SU-DHL-6 (cell line): ENCODE measurements at regions not wholly inside any gene's neighbourhood (a gene's known extent, or its start where the extent isn't known, plus 50 kb on each side); places are given as distances from the start of the nearest gene placed in this dataset.

Experiments used
- H2AFZ ChIP-seq: fragments of 200-600 bp; sonication (generic); 2 replicates; pipeline ENCODE4 v1.6.1; 2014; ENCODE audit warnings: low read depth, mild to moderate bottlenecking, moderate library complexity, mixed read lengths, antibody characterized with exemption, low read length; ENCODE audit not compliant: severe bottlenecking
- H3F3A ChIP-seq: fragments of 200-600 bp; shearing (Covaris generic); 2 replicates; pipeline ENCODE4 v1.6.0; 2016; ENCODE audit warnings: antibody characterized with exemption, mild to moderate bottlenecking; ENCODE audit not compliant: insufficient read depth
- H3K27ac ChIP-seq: fragments of 200-600 bp; sonication (generic); 2 replicates; pipeline ENCODE4 v1.5.1; 2016; ENCODE audit warnings: low read depth, mild to moderate bottlenecking, low read length, moderate library complexity, mixed read lengths
- H3K27me3 ChIP-seq: fragments of 200-600 bp; sonication (generic), shearing (Covaris generic); 2 replicates; pipeline ENCODE4 v1.6.0; 2014; ENCODE audit warnings: mild to moderate bottlenecking, low read length
- H3K36me3 ChIP-seq: fragments of 200-600 bp; sonication (generic); 2 replicates; pipeline ENCODE4 v1.6.1; 2014; ENCODE audit warnings: mild to moderate bottlenecking, low read length, mixed read lengths
- H3K4me2 ChIP-seq: fragments of 300-600, 200-600 bp; shearing (Covaris generic), sonication (generic); 2 replicates; pipeline ENCODE4 v1.6.0; 2014; ENCODE audit warnings: low read length, low read depth, mild to moderate bottlenecking; ENCODE audit not compliant: poor library complexity, severe bottlenecking
- H3K4me3 ChIP-seq: fragments of 200-600 bp; sonication (generic); 2 replicates; pipeline ENCODE4 v1.5.1; 2014; ENCODE audit warnings: antibody characterized with exemption, low read length, mild to moderate bottlenecking, mixed read lengths; ENCODE audit not compliant: insufficient read depth, poor library complexity, severe bottlenecking
- H3K79me2 ChIP-seq: fragments of 200-600 bp; sonication (generic); 2 replicates; pipeline ENCODE4 v1.6.1; 2014; ENCODE audit warnings: mild to moderate bottlenecking, low read length, moderate library complexity; ENCODE audit not compliant: insufficient read depth
- H3K9ac ChIP-seq: fragments of 200-600 bp; sonication (generic); 2 replicates; pipeline ENCODE4 v1.7.0; 2014; ENCODE audit warnings: mild to moderate bottlenecking, low read length
- H3K9me2 ChIP-seq: fragments of 200-600 bp; sonication (generic); replicated peaks from 2 replicates; pipeline ENCODE4 v1.6.1; 2014; ENCODE audit warnings: low read length; ENCODE audit not compliant: insufficient read depth
- H3K9me3 ChIP-seq: fragments of 200-600 bp; sonication (generic); 2 replicates; pipeline ENCODE4 v1.6.1; 2014; ENCODE audit warnings: low read length, mixed read lengths; ENCODE audit not compliant: insufficient read depth
- H4K20me1 ChIP-seq: fragments of 200-600 bp; sonication (generic); 2 replicates; pipeline ENCODE4 v1.6.1; 2014; ENCODE audit warnings: low read depth, mild to moderate bottlenecking, antibody characterized with exemption, low read length, moderate library complexity, mixed read lengths
- EZH2phosphoT487 ChIP-seq: fragments of 200-600 bp; sonication (generic), shearing (Covaris generic); conservative IDR thresholded peaks from 2 replicates; pipeline ENCODE4 v1.6.1; 2018; ENCODE audit warnings: mild to moderate bottlenecking, antibody characterized with exemption, low read length, moderate library complexity, mixed read lengths
- TF ChIP-seq, protein P1 (sequence below): fragments of 200-600 bp; sonication (generic); IDR thresholded peaks from one replicate; pipeline ENCODE4 v1.5.1; 2017; ENCODE audit warnings: antibody characterized with exemption, mild to moderate bottlenecking, low read length, moderate library complexity; ENCODE audit not compliant: insufficient read depth, poor library complexity, severe bottlenecking

DNA sequence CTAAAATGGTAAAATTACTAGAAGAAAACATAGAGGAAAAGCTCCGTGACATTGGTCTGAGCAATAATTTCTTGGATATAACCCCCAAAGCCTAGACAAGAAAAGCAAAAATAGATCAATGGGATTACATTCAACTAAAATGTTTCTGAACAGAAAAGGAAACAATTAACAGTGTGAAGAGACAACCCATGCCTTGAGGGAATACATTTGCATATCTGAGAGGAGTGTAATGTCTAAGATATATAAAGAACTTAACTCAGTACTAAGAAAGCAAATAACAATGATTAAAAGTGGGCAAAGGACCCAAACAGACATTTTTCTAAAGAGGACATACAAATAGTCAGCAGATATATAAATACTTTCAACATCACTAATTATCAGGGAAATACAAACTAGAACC is 206.2 kb downstream of the VAPA start:
- no peak overlapping the region for H3K9ac ChIP-seq
- TF ChIP-seq, protein P1, sequence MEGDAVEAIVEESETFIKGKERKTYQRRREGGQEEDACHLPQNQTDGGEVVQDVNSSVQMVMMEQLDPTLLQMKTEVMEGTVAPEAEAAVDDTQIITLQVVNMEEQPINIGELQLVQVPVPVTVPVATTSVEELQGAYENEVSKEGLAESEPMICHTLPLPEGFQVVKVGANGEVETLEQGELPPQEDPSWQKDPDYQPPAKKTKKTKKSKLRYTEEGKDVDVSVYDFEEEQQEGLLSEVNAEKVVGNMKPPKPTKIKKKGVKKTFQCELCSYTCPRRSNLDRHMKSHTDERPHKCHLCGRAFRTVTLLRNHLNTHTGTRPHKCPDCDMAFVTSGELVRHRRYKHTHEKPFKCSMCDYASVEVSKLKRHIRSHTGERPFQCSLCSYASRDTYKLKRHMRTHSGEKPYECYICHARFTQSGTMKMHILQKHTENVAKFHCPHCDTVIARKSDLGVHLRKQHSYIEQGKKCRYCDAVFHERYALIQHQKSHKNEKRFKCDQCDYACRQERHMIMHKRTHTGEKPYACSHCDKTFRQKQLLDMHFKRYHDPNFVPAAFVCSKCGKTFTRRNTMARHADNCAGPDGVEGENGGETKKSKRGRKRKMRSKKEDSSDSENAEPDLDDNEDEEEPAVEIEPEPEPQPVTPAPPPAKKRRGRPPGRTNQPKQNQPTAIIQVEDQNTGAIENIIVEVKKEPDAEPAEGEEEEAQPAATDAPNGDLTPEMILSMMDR: no peak
- TF ChIP-seq EZH2phosphoT487: no peak
- no peaks in the 10 kb centered on the region for H4K20me1 ChIP-seq
- no peaks in the 10 kb centered on the region for H3K27me3 ChIP-seq
- H3K9me3 ChIP-seq: no peaks in the 10 kb centered on the region
- no peak overlapping the region for H2AFZ ChIP-seq
- no peak overlapping the region for H3K27ac ChIP-seq
- H3K4me2 ChIP-seq: no peak overlapping the region
- no peak overlapping the region for H3K4me3 ChIP-seq
- H3K79me2 ChIP-seq: no peaks in the 10 kb centered on the region
- no peaks in the 10 kb centered on the region for H3F3A ChIP-seq
- no peaks in the 10 kb centered on the region for H3K36me3 ChIP-seq
- no peaks in the 10 kb centered on the region for H3K9me2 ChIP-seq

DNA sequence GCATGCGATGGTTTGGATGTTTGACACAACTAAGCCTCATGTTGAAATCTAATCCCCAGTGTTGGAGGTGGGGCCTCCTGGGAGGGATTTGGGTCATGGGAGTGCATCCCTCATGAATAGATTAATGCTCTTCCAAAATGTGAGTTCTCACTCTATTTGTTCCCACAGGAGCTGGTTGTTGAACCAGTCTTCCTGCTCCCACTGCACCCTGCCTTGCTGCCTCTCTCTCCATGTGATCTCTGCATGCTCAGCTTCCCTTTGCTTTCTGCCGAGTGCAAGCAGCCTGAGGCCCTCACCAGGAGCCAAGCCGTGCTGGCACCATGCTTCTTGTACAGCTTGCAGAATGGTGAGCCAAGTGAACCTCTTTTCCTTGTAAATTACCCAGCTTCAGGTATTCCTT is 206.8 kb downstream of the VAPA start:
- Histone ChIP-seq H3K27ac (no peak overlapping the region), H3F3A (no peaks in the 10 kb centered on the region), H3K9me2 (no peaks in the 10 kb centered on the region), H4K20me1 (no peaks in the 10 kb centered on the region), H2AFZ (no peak overlapping the region), H3K79me2 (no peaks in the 10 kb centered on the region), H3K9ac (no peak overlapping the region), H3K4me3 (no peak overlapping the region), H3K36me3 (no peaks in the 10 kb centered on the region), H3K4me2 (no peak overlapping the region), H3K9me3 (no peaks in the 10 kb centered on the region), H3K27me3 (no peaks in the 10 kb centered on the region)
- TF ChIP-seq, protein P1: no peak
- no peak for TF ChIP-seq EZH2phosphoT487

DNA sequence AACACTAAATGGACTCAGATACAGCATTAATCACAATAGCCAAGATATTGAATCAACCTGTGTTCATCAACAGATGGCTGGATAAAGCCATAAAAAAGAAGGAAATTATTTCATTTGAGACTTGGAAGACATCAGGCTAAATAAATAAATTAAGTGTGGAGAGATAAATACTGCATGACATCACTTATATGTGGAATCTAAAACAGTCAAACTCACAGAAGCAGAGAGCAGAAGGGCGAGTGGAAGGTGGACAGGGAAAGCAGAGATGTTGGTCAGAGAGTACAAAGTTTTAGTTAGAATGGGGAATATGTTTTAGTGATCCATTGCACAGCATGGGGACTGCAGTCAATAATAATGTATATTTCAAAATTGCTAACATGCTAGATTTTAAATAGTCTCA is 207.2 kb downstream of the VAPA start:
- Histone ChIP-seq H3K4me3 (no peak overlapping the region), H3F3A (no peaks in the 10 kb centered on the region), H4K20me1 (no peaks in the 10 kb centered on the region), H3K27ac (no peak overlapping the region), H3K9me2 (no peaks in the 10 kb centered on the region), H3K36me3 (no peaks in the 10 kb centered on the region), H3K79me2 (no peaks in the 10 kb centered on the region), H3K9me3 (no peaks in the 10 kb centered on the region), H2AFZ (no peak overlapping the region), H3K4me2 (no peak overlapping the region), H3K9ac (no peak overlapping the region), H3K27me3 (no peaks in the 10 kb centered on the region)
- TF ChIP-seq EZH2phosphoT487: no peak
- TF ChIP-seq, protein P1: no peak
